GM12878 (cell line): ENCODE measurements at regions not wholly inside any gene's neighbourhood (a gene's known extent, or its start where the extent isn't known, plus 50 kb on each side); places are given as distances from the start of the nearest gene placed in this dataset.

Experiments used
- ATAC-seq: fragments of 200-7000 bp; cut with Tn5 transposase; 3 replicates; pipeline ENCODE4 v1.9.1; 2020; ENCODE audit warnings: mild to moderate bottlenecking, moderate library complexity
- BruUV-seq: library from RNA; stranded (reverse); fragments of 400-500 nt; replicated peaks from 2 replicates; lab custom pipeline; 2021; lab: Mats Ljungman, UMichigan
- CTCF ChIA-PET: fragments of 300-600 bp; sonication (Branson Sonifier 250); formaldehyde crosslinking; extraction: SDS; loops from one replicate; lab custom pipeline; 2021; ENCODE audit warnings: inconsistent platforms; lab: Yijun Ruan, JAX
- POLR2A ChIA-PET: fragments of 350-600 bp; formaldehyde crosslinking; extraction: SDS; loops from one replicate; lab custom pipeline; 2021; ENCODE audit warnings: inconsistent platforms; lab: Charles Lee
- RAD21 ChIA-PET: fragments of 300-600 bp; sonication (Branson Sonifier 250); formaldehyde crosslinking; loops from one replicate; lab custom pipeline; 2023; ENCODE audit warnings: antibody characterized with exemption; ENCODE audit not compliant: unreplicated experiment; lab: Charles Lee
- SMC1A ChIA-PET: fragments of 300-600 bp; sonication (Branson Sonifier 250); formaldehyde crosslinking; loops from one replicate; lab custom pipeline; 2023; ENCODE audit not compliant: unreplicated experiment, uncharacterized antibody; lab: Charles Lee
- DNase-seq: peaks from one replicate; pipeline ENCODE4 v3.0.0-alpha.2; 2011; ENCODE audit warnings: low read depth, low spot score
- FAIRE-seq: peaks from 3 replicates; lab custom pipeline; 2011; peaks lifted over from hg19 to GRCh38; lab: Jason Lieb, UNC
- H2AFZ ChIP-seq: 2 replicates; pipeline ENCODE4 v1.6.0; 2011; ENCODE audit warnings: low read depth, low read length, control low read depth; ENCODE audit not compliant: control insufficient read depth
- H3K27ac ChIP-seq: 2 replicates; pipeline ENCODE4 v1.5.1; 2011; ENCODE audit warnings: control low read depth; ENCODE audit not compliant: control insufficient read depth, insufficient read depth
- H3K27me3 ChIP-seq, 2 experiments: replicated peaks in 1 of 2; 2 replicates each; pipeline versions ENCODE4 v1.6.0 to v1.6.1; 2011; ENCODE audit warnings: low read length in 1 of 2; ENCODE audit not compliant: control insufficient read depth in 2 of 2, insufficient read depth in 2 of 2
- H3K36me3 ChIP-seq, 2 experiments: 2 replicates each; pipeline ENCODE4 v1.5.1; 2011; ENCODE audit warnings: low read length in 1 of 2; ENCODE audit not compliant: control insufficient read depth in 2 of 2, insufficient read depth in 2 of 2
- H3K4me1 ChIP-seq: 2 replicates; pipeline ENCODE4 v1.6.1; 2011; ENCODE audit warnings: mild to moderate bottlenecking, low read length, moderate library complexity, mixed read lengths; ENCODE audit not compliant: control insufficient read depth, insufficient read depth
- H3K4me2 ChIP-seq: 2 replicates; pipeline ENCODE4 v1.6.0; 2011; ENCODE audit warnings: control low read depth; ENCODE audit not compliant: control insufficient read depth, insufficient read depth
- H3K4me3 ChIP-seq: fragments of 200-600 bp; sonication (generic); 2 replicates; pipeline ENCODE4 v1.5.1; 2016
- H3K79me2 ChIP-seq: 2 replicates; pipeline ENCODE4 v1.6.0; 2011; ENCODE audit warnings: low read length; ENCODE audit not compliant: control insufficient read depth, insufficient read depth
- H3K9ac ChIP-seq: 2 replicates; pipeline ENCODE4 v1.8.0; 2011; ENCODE audit warnings: low read length, control low read depth, mixed read lengths; ENCODE audit not compliant: control insufficient read depth, insufficient read depth
- H3K9me3 ChIP-seq: replicated peaks from 3 replicates; pipeline ENCODE4 v1.5.1; 2011; ENCODE audit warnings: mild to moderate bottlenecking, low read length; ENCODE audit not compliant: control insufficient read depth, insufficient read depth
- H4K20me1 ChIP-seq: 2 replicates; pipeline ENCODE4 v1.6.0; 2011; ENCODE audit not compliant: control insufficient read depth, insufficient read depth
- E2F8 ChIP-seq: fragments of 450-650 bp; IDR thresholded peaks from 2 replicates; pipeline ENCODE4 v1.6.1; 2018; ENCODE audit warnings: mild to moderate bottlenecking, low read depth, moderate library complexity; ENCODE audit not compliant: partially characterized antibody
- PAX5 ChIP-seq: IDR thresholded peaks from 2 replicates; pipeline ENCODE4 v1.6.1; 2011; ENCODE audit warnings: low read depth, low read length, borderline replicate concordance
- SIN3A ChIP-seq: IDR thresholded peaks from 2 replicates; pipeline ENCODE4 v1.6.1; 2012; ENCODE audit warnings: low read depth, low read length, improper control_type of control experiment
- SPI1 ChIP-seq: IDR thresholded peaks from 2 replicates; pipeline ENCODE4 v1.6.1; 2011; ENCODE audit warnings: low read depth, mild to moderate bottlenecking, low read length, moderate library complexity, borderline replicate concordance; ENCODE audit not compliant: insufficient read depth
- SREBF2 ChIP-seq: IDR thresholded peaks from 2 replicates; pipeline ENCODE4 v1.6.1; 2012; ENCODE audit warnings: mild to moderate bottlenecking, low read length
- SUPT20H ChIP-seq: IDR thresholded peaks from 2 replicates; pipeline ENCODE4 v1.6.1; 2011; ENCODE audit warnings: low read depth, mild to moderate bottlenecking, low read length, moderate library complexity, borderline replicate concordance; ENCODE audit not compliant: control insufficient read depth
- ZNF687 ChIP-seq: fragments of 450-650 bp; IDR thresholded peaks from 2 replicates; pipeline ENCODE4 v1.6.1; 2017; ENCODE audit warnings: mild to moderate bottlenecking, moderate library complexity
- WGBS: methylation state at CpG from one replicate; pipeline ENCODE4 v1.1.6; 2016; ENCODE audit warnings: low lambda C conversion rate; ENCODE audit not compliant: insufficient replicate concordance, insufficient coverage; ENCODE audit errors: missing lambda C conversion rate; 5-methylcytosine and 5-hydroxymethylcytosine counted together
- in situ Hi-C: fragments of 300-500 bp; cut with MboI; formaldehyde crosslinking; loops from 9 replicates; pipeline ENCODE4 v1.14.3; 2018; ENCODE audit warnings: mixed read lengths
- intact Hi-C: fragments of 100-400 bp; cut with micrococcal nuclease; formaldehyde crosslinking; loops from one replicate; pipeline ENCODE4 v1.14.2; 2022; ENCODE audit not compliant: unreplicated experiment
- TF ChIP-seq, protein P1 (sequence below): fragments of 450-650 bp; IDR thresholded peaks from 2 replicates; pipeline ENCODE4 v1.6.1; 2018; ENCODE audit warnings: borderline replicate concordance, mild to moderate bottlenecking; ENCODE audit not compliant: partially characterized antibody
- TF ChIP-seq, protein P2 (sequence below): fragments of 150-350 bp; IDR thresholded peaks from 2 replicates; pipeline ENCODE4 v1.6.1; 2016; ENCODE audit warnings: low read depth, low read length

DNA sequence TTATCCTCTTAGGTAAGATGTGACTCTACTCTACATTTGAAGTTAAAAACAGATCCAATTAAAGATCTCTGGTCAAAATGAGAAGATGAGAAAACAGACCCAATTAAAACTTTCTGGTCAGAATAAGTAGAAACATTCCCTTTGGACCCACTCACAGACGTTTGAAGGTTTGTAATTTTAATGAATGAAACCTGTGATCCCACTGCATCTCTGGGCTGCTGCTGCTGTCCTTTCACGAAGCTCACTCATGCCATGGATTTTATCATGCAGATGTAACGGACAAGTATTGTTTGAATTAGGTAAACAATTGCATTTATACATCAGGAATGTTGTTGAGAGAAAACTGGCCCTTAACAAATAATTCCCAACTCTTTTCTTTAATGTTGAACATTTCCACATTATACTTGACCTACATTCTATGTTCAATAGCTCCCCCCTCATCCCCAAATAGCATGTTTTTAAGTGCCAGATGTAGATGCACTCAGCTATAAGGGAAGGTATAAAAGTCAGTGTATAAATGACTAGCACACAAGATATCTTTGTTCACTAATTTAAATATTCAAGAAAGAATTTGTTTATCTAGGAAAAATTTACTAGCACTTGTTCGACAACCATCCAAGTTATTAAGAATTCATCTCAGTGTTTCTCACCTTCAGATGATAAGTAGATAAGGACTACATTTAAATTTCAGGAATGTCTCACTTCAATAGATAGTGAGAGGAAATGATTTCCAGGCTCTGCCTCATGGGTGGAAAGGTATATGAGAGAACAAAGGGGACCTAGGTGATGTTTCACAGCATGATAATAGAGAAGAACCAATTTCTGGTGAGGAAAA is 202.3 kb upstream of the LMNTD1 start:
- no TSS peak for BruUV-seq
- ATAC-seq, result no peak
- ChIA-PET CTCF (interaction anchor here (0.6 to 1.3 kb wide), 3 partner anchors 16 to 258 kb away, joined by 3 to 4 read pairs (median 4); no protein-coding TSS in a partner anchor), RAD21 (no interaction called here), SMC1A (no interaction called here), POLR2A (no interaction called here)
- H3K4me3 ChIP-seq, result no peak overlapping the region
- intact Hi-C loops (no loop called here), in situ Hi-C loops (no loop called here)
- H4K20me1 ChIP-seq, result no peaks in the 10 kb centered on the region; the same call in 1 of the 2 replicates
- no peak for FAIRE-seq
- H3K9ac ChIP-seq, result no peak overlapping the region
- H3K27ac ChIP-seq, result no peak overlapping the region
- H3K4me2 ChIP-seq, result no peak overlapping the region
- no peaks in the 10 kb centered on the region; a peak in 1 of 4 replicates for H3K27me3 ChIP-seq
- no peaks in the 10 kb centered on the region for H3K36me3 ChIP-seq
- 10% methylated on average over 4 of the region's 4 CpGs for WGBS
- DNase-seq, result no peak
- no peaks in the 10 kb centered on the region for H3K9me3 ChIP-seq
- no peaks in the 10 kb centered on the region for H3K79me2 ChIP-seq
- no peak overlapping the region for H2AFZ ChIP-seq
- H3K4me1 ChIP-seq, result no peaks in the 10 kb centered on the region
- TF ChIP-seq, protein P1, sequence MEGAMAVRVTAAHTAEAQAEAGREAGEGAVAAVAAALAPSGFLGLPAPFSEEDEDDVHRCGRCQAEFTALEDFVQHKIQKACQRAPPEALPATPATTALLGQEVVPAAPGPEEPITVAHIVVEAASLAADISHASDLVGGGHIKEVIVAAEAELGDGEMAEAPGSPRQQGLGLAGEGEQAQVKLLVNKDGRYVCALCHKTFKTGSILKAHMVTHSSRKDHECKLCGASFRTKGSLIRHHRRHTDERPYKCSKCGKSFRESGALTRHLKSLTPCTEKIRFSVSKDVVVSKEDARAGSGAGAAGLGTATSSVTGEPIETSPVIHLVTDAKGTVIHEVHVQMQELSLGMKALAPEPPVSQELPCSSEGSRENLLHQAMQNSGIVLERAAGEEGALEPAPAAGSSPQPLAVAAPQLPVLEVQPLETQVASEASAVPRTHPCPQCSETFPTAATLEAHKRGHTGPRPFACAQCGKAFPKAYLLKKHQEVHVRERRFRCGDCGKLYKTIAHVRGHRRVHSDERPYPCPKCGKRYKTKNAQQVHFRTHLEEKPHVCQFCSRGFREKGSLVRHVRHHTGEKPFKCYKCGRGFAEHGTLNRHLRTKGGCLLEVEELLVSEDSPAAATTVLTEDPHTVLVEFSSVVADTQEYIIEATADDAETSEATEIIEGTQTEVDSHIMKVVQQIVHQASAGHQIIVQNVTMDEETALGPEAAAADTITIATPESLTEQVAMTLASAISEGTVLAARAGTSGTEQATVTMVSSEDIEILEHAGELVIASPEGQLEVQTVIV, result no peak
- TF ChIP-seq SPI1 (no peak), SIN3A (no peak), PAX5 (no peak), SREBF2 (no peak), ZNF687 (no peak), SUPT20H (no peak), E2F8 (no peak)
- TF ChIP-seq, protein P2, sequence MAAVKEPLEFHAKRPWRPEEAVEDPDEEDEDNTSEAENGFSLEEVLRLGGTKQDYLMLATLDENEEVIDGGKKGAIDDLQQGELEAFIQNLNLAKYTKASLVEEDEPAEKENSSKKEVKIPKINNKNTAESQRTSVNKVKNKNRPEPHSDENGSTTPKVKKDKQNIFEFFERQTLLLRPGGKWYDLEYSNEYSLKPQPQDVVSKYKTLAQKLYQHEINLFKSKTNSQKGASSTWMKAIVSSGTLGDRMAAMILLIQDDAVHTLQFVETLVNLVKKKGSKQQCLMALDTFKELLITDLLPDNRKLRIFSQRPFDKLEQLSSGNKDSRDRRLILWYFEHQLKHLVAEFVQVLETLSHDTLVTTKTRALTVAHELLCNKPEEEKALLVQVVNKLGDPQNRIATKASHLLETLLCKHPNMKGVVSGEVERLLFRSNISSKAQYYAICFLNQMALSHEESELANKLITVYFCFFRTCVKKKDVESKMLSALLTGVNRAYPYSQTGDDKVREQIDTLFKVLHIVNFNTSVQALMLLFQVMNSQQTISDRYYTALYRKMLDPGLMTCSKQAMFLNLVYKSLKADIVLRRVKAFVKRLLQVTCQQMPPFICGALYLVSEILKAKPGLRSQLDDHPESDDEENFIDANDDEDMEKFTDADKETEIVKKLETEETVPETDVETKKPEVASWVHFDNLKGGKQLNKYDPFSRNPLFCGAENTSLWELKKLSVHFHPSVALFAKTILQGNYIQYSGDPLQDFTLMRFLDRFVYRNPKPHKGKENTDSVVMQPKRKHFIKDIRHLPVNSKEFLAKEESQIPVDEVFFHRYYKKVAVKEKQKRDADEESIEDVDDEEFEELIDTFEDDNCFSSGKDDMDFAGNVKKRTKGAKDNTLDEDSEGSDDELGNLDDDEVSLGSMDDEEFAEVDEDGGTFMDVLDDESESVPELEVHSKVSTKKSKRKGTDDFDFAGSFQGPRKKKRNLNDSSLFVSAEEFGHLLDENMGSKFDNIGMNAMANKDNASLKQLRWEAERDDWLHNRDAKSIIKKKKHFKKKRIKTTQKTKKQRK, result no peak
